ENCODE measurements at regions not wholly inside any gene's neighbourhood (a gene's known extent, or its start where the extent isn't known, plus 50 kb on each side); places are given as distances from the start of the nearest gene placed in this dataset.

DNA sequence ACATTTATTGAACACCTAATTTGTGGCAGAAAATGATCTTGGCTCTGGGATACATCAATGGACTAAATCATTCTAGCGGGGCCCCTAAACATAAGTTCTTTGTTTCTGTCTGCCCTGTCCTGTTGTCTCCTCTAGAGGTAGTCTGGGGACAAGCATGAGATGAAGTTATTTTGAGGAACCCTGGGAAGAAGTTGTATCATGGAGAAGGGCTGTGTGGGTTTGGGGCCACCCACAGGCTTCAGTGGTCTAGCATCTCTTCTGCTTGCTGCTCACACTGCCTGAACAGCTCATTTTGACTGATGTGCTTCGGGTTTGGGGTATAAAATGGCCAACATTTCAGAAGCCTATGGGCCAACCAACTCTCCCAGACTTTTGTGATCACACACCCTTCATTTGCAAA lies 50.3 kb upstream of the OSBPL11 start:
- Histone ChIP-seq H3K4me3 (ENCODE audit: low read depth in 1 of 2, low read length in 1 of 2) (no peak overlapping the region), H3K27ac (no peak overlapping the region), H3K4me1 (ENCODE audit: control insufficient read depth in 1 of 2, insufficient read depth in 1 of 2, low read depth in 1 of 2, low read length in 1 of 2) (no peaks in the 10 kb centered on the region), H3K36me3 (no peaks in the 10 kb centered on the region), H3K27me3 (no peaks in the 10 kb centered on the region), H3K9me3 (no peaks in the 10 kb centered on the region)
- TF ChIP-seq, protein P1, sequence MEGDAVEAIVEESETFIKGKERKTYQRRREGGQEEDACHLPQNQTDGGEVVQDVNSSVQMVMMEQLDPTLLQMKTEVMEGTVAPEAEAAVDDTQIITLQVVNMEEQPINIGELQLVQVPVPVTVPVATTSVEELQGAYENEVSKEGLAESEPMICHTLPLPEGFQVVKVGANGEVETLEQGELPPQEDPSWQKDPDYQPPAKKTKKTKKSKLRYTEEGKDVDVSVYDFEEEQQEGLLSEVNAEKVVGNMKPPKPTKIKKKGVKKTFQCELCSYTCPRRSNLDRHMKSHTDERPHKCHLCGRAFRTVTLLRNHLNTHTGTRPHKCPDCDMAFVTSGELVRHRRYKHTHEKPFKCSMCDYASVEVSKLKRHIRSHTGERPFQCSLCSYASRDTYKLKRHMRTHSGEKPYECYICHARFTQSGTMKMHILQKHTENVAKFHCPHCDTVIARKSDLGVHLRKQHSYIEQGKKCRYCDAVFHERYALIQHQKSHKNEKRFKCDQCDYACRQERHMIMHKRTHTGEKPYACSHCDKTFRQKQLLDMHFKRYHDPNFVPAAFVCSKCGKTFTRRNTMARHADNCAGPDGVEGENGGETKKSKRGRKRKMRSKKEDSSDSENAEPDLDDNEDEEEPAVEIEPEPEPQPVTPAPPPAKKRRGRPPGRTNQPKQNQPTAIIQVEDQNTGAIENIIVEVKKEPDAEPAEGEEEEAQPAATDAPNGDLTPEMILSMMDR (IDR thresholded peaks at IDR 0.05), result no peak

DNA sequence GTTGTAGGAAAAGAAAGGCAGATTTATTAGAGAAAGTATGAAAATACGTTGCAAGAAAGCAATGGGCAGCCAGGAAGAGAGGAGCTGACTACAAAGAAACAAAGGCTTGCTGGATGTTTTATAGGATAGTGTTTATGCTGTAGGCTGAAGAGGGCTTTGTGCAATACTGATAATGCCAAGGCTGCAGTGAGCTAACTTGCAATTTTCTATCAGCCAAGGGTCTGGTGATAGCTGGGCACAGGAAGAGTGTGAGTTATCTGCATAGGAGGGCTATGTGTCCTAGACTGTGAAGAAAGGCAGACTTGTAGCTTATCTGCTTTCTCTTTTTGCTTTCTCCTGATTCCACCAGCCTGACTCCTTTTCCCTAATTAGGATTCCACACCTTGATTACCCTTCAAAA lies 51.3 kb upstream of the OSBPL11 start:
- Histone ChIP-seq H3K27ac (no peak overlapping the region), H3K4me3 (ENCODE audit: low read depth in 1 of 2, low read length in 1 of 2) (no peak overlapping the region)
- TF ChIP-seq, protein P1 (IDR thresholded peaks at IDR 0.05), result no peak

DNA sequence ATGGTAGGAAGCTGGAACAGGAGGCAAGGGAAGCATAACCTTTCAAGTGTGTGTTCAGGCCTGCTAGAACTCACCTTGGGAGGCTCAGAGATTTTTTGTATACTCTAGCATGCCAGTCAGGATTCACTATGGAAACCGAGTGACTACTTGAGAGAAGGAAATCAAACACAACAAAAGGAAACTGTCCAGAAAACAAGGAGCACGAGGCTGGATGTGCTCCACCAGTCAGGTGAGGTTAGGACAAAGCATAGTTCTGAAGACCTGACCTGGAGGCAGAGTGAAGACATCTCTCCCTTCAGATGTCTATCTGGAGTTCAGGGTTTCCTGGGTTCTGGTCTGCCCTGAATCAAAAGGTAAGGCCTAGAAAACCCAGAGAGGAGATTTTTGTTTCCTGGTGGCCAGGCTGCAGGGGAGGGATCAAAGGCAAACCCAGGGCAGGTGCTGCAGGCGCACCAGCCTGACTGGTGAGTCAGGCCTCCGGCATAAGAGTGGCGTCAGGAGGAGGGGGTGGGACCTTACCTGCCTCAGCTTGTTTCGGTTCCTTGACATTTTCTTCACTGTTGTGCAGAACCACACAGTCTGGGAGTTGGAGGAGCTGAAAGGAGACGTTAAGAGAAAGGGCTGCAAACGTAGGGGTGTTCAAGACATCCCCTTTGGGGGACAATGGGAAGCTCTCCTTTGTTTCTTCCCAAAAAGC lies 52.2 kb upstream of the OSBPL11 start:
- Histone ChIP-seq H3K27me3 (no peaks in the 10 kb centered on the region), H3K9me3 (no peaks in the 10 kb centered on the region), H3K27ac (no peak overlapping the region), H3K4me1 (ENCODE audit: control insufficient read depth in 1 of 2, insufficient read depth in 1 of 2, low read depth in 1 of 2, low read length in 1 of 2) (no peaks in the 10 kb centered on the region), H3K4me3 (ENCODE audit: low read depth in 1 of 2, low read length in 1 of 2) (no peak overlapping the region), H3K36me3 (no peaks in the 10 kb centered on the region)
- TF ChIP-seq, protein P1 (IDR thresholded peaks at IDR 0.05), result no peak

More for the DNA sequence above, 51.3 kb upstream of the OSBPL11 start:
- Histone ChIP-seq H3K4me1 (ENCODE audit: control insufficient read depth in 1 of 2, insufficient read depth in 1 of 2, low read depth in 1 of 2, low read length in 1 of 2) (no peaks in the 10 kb centered on the region), H3K36me3 (no peaks in the 10 kb centered on the region), H3K9me3 (no peaks in the 10 kb centered on the region), H3K27me3 (no peaks in the 10 kb centered on the region)

DNA sequence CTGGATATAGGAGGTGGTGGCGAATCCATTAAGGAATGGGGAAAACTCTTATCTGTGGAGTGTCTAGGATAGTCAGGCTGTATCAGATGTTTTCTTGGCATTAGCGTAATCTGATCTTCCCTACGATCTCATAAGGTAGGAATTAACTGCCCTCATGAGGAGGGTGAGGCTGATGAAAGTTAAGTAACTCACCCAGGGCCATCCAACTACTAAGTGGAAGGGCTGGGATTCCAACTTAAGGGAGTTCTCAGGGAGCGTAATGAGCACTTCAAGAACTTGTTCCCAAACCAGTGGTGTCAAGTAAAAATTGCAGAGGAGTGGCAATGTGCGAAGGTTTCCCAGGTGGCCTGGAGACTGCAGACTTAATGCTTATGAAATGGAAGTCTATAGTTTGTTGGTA lies 55.9 kb upstream of the OSBPL11 start:
- Histone ChIP-seq H3K4me1 (ENCODE audit: control insufficient read depth in 1 of 2, insufficient read depth in 1 of 2, low read depth in 1 of 2, low read length in 1 of 2) (no peaks in the 10 kb centered on the region), H3K9me3 (no peaks in the 10 kb centered on the region), H3K27me3 (no peaks in the 10 kb centered on the region), H3K27ac (no peak overlapping the region), H3K4me3 (ENCODE audit: low read depth in 1 of 2, low read length in 1 of 2) (no peak overlapping the region), H3K36me3 (no peaks in the 10 kb centered on the region)
- TF ChIP-seq, protein P1 (IDR thresholded peaks at IDR 0.05), result no peak

DNA sequence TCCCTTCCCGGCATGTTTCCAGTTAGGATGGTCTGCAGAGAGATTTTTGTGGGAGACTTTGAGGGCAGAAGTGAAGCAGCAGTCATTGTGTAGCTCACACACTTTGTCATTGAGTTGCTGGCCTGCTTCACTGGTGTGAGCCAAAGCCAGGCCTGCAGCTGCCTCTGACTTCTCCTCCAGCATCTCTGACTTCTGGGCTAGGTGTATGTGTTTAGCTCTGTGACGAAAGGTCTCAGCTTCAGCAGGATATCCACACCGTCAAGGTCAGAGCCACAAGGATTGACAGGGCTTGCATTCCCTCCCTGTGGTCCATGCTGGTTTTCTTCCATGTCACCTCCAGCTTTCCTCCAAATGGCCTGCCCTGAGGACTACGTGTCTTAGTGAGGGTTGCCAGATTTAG lies 57.1 kb upstream of the OSBPL11 start:
- Histone ChIP-seq H3K27ac (no peak overlapping the region), H3K4me3 (ENCODE audit: low read depth in 1 of 2, low read length in 1 of 2) (no peak overlapping the region), H3K9me3 (no peaks in the 10 kb centered on the region), H3K4me1 (ENCODE audit: control insufficient read depth in 1 of 2, insufficient read depth in 1 of 2, low read depth in 1 of 2, low read length in 1 of 2) (no peaks in the 10 kb centered on the region), H3K36me3 (no peaks in the 10 kb centered on the region), H3K27me3 (no peaks in the 10 kb centered on the region)
- TF ChIP-seq, protein P1 (IDR thresholded peaks at IDR 0.05), result no peak
